GM12892 (cell line): ENCODE measurements at regions not wholly inside any gene's neighbourhood (a gene's known extent, or its start where the extent isn't known, plus 50 kb on each side); places are given as distances from the start of the nearest gene placed in this dataset.

Source experiments
- DNase-seq: peaks from one replicate; pipeline ENCODE4 v3.0.0; 2011; ENCODE audit not compliant: insufficient read length
- FAIRE-seq: peaks from 2 replicates; lab custom pipeline; 2011; peaks lifted over from hg19 to GRCh38; lab: Jason Lieb, UNC
- POLR2A ChIP-seq: IDR thresholded peaks from 2 replicates; pipeline ENCODE4 v1.6.1; 2011; ENCODE audit warnings: low read depth, low read length, control low read depth
- POLR2AphosphoS5 ChIP-seq: IDR thresholded peaks from 2 replicates; pipeline ENCODE4 v1.6.1; 2011; ENCODE audit warnings: low read depth, low read length, control low read depth
- TAF1 ChIP-seq: IDR thresholded peaks from 2 replicates; pipeline ENCODE4 v1.6.1; 2011; ENCODE audit warnings: low read depth, mild to moderate bottlenecking, control low read depth, low read length, borderline replicate concordance

DNA sequence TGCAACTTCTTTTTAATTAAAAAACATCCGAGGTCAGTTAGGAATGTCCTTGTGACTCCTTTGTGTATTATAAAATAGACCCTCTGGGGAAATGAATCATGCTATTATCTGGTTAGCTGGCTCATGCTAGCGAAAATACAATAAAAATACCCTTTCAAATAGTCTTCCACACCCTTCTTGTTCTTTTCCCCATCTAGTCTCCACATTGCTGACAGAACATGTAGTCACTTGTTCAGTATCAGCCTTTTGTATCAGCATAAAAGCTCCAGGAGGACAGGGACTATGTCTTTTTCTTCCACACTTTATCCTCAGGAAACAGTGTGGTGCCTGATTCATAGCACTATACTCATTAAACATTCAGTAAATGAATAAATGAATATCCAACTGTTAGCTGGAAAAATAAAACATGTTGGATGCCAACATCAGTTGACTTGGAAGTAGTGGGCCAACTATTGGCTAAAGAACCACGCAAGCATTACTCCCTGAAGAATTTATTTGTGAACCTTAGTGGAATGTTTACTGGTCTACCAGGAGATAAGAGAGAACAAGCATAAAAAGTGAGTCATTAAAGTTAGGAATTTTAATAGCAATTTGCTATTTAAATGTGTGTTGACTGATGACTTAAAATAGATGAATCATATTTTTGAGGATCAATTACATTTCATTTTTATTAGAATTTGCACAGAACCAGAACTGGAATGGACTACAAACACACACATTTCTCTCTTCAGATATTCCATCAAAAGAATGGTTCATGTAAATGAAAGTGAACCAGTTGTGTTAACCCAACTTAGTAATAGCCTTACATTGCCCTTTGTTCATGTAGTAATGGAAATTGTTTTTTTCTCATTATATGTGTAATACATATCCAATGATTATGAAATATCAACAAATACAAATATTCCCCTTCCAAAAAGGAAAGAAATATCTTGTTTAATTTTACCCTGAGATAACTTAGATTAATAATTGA lies 129.6 kb downstream of the DKK1 start:
- TF ChIP-seq POLR2A (no peak), TAF1 (no peak), POLR2AphosphoS5 (no peak)
- no peak for FAIRE-seq
- no peak for DNase-seq

DNA sequence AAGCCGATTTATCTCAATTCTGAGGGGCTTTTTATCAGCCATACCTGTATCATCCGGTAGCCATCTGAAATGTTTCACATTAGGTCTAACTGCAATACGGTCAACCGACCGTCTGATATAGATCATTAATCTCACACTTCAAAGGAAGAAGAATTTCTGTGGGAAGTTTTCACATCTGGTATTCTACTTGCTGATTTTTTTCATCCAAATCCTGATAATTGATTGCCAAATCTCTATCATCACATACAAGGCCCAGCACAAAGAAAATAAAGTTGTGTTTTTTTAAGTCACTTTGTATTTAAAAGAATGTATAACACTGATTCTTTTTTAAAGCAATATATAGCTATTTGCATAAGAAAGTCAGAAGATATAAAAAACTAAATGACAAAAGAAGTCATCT lies 132.3 kb downstream of the DKK1 start:
- DNase-seq, result no peak
- FAIRE-seq, result no peak
- TF ChIP-seq POLR2A (no peak), TAF1 (no peak)

DNA sequence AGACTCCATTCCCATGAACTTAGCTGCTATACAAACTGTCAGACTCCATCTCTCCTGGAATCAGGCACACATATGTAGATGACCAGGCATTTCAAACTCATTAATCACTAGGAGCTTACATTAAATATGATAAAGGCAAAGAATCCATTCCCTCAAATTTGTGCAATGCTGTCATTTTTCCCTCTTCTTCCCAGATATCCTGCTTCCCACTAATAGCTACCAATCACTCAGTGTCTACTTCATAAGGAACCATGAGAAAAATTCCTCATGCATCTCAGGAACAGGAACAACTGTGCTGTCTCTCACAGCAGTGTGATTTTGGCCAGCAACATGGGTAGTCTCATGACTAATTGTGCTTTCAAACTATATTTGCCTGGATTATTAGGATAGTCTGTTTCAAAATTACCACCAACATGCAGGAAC lies 133.9 kb downstream of the DKK1 start:
- TF ChIP-seq POLR2A (no peak), POLR2AphosphoS5 (no peak), TAF1 (no peak)
- no peak for DNase-seq
- no peak for FAIRE-seq

DNA sequence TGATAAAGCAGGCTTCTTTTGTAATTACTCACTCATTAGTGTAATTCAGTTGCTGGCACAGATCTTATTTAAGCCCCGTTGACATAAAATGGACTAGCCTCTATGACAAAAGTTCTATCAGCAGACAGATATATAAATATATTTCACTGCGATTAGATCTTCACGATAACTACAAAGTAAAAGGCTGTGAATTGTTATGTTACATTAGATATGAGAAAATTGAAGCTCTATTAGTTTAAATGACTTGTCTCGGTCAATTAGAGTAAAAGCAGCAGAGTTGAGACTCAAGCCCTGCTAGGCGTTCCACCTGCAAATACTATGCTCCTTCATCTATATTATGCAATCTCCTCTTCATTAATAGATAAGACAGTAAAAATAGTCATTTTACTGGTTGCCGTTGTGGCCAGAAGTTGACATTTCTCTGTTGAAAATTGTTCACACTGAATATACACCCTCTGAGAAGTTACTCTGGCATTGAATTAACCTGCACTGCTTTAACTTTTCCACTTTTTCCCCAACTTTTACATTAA lies 136.7 kb downstream of the DKK1 start:
- TF ChIP-seq POLR2AphosphoS5, result no peak
- no peak for TF ChIP-seq TAF1
- TF ChIP-seq POLR2A, result no peak
- FAIRE-seq, result no peak
- DNase-seq, result no peak

DNA sequence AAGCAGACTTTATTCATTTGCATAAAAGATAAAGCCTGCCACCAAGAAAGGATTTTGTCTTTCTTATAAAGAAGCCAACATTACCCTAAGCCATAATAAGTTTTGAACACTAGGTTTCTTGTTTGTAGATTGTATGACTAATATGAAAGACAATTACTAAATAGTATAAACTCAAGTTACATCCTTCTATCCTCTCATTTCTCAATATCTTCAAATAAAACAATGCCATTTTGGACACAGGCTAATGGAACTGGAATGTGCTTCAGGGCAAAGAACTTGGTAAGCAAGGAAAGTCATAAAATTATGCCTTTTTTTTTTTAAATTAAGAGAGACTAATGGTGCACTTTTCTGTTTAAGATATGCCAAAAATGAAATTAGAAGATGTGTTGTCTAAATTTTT lies 137.7 kb downstream of the DKK1 start:
- no peak for FAIRE-seq
- TF ChIP-seq TAF1 (no peak), POLR2A (no peak), POLR2AphosphoS5 (no peak)

DNA sequence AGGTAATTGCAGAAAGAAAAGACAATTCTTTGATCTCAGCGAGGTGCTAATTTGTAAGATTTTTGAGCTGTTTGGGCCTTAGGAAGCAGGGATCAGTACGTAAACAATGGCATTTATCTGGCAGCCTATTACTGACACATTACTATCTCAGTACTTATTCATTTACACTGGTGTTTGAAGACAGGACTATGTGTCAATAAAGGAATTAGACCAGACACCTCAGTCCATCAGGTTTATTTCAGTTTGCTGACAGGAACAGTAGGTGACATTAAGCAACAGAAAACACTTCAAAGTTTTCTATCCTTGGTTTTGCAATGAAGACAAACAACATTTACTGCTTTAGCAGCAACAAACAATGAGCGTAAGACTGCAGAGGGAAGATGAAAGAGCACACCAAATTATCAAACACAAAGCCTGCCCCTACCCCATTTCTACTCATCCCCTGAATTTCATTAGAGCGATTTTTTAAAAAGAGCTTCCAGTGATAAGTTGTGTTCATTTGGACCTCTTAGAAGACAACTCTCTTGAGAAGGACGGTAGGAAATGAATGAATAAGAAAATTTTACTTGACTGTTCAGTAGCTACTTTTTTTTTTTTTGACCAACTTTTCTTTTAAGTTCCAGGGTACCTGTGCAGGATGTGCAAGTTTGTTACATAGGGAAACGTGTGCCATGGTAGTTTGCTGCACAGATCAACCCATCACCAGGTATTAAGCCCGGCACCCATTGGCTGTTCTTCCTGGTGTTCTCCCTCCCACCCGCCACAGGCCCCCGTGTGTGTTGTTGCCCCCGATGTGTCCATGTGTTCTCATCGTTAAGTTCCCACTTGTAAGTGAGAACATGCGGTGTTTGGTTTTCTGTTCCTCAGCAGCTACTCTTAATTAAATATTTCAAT lies 138.8 kb downstream of the DKK1 start:
- DNase-seq (no peak), FAIRE-seq (no peak)
- TF ChIP-seq POLR2A, result no peak
- TF ChIP-seq TAF1, result no peak
- no peak for TF ChIP-seq POLR2AphosphoS5

More for the DNA sequence above, 137.7 kb downstream of the DKK1 start:
- no peak for DNase-seq

DNA sequence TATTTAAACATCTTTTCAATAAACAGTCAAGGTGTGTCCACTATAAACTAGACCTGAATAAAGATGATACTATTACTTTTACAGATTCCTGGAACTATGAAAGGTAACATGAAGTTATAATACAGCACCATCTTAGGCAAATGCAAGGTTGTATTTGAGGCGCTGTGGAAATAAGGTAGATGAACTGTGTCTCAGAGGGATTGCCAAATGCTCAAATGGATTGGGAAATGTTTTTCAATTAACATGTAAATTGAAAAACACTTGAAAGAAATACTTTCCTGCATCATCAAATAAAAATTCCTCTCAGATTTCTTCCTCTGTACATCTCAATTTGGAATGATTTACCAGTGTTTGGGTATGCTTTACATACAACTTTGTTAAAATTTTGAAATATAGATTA lies 139.4 kb downstream of the DKK1 start:
- FAIRE-seq (no peak), DNase-seq (no peak)
- TF ChIP-seq TAF1 (no peak), POLR2A (no peak), POLR2AphosphoS5 (no peak)

DNA sequence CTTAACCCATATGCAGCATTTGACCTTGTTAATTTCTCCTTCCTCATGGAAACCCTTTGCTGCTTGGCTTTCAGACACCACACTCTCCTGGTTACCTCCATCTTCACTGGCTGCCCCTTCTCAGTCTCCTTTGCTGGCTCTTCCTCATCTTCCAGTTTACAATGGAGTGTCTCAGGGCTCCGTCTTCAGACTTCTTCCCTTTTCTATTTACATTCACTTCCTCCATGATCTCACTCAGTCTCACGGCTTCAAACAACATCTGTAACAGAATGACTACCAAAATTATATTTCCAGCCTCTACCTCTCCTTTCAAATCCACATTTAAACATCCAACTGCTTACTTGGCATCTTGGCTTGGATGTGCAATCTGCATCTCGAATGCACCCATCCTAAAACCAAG lies 140.4 kb downstream of the DKK1 start:
- DNase-seq, result no peak
- FAIRE-seq, result no peak
- TF ChIP-seq POLR2A (no peak), POLR2AphosphoS5 (no peak), TAF1 (no peak)

DNA sequence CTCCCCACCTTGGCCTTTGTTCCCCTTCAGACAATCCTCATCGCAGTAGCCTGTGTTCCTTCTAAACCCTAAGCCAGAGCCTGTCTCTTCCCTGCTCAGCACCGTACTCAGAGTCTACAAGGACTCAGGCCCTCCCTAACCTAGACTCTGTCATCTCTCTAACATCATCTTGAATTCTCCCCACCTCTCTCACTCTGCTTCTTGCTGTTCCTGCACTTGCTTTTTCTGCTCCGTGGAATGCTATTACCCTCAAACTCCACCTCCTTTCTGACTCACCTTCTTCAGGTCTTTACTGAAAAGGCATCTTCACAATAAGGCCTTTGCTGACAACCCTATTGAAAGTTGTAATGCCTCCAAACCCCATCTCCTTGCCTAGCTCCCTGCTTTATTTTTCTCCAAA lies 141.0 kb downstream of the DKK1 start:
- DNase-seq (no peak), FAIRE-seq (no peak)
- no peak for TF ChIP-seq TAF1
- TF ChIP-seq POLR2A, result no peak
- TF ChIP-seq POLR2AphosphoS5, result no peak

DNA sequence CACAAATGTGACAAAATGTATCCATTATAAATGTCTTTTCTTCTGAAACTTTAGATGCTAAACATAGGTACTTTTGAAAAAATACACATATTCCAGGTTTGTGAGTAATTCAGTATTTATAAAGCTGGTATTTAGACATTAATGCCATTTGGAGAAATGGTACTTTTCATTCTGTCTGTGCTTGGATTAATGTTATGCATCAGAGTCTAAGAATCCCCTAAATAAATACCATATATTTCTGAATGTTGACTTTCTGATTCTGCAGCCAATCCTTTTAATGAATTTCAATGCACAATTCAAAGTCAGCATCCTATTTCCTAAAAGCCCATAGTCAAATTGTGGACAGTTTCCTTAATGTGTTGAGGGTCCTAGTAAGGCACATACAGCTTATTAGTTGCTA lies 145.0 kb downstream of the DKK1 start:
- no peak for DNase-seq
- FAIRE-seq, result no peak
- no peak for TF ChIP-seq POLR2A

DNA sequence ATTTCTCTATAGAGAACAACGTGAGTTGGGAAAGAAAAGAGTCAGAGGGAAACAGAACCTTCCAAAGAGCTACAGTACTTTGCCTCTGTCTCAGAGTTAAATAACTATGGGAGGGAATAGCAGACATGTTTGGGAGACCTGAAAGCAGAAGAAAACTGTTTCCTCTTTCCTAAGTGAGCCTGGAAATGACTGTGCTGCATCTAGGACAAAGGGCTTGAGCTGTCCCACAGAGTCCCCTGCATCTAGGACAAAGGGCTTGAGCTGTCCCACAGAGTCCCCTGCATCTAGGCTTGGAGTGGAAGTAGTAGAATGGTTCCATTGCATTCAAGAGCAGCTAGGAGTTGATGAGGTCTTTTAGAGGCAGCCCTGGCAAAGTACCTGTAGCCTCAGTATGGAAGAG lies 149.7 kb downstream of the DKK1 start:
- DNase-seq (no peak), FAIRE-seq (no peak)
- no peak for TF ChIP-seq TAF1
